ENCODE measurements at regions not wholly inside any gene's neighbourhood (a gene's known extent, or its start where the extent isn't known, plus 50 kb on each side); places are given as distances from the start of the nearest gene placed in this dataset.
A peak's percentile ranks its signal among the peaks of the same experiment; 100 is the strongest.

DNA sequence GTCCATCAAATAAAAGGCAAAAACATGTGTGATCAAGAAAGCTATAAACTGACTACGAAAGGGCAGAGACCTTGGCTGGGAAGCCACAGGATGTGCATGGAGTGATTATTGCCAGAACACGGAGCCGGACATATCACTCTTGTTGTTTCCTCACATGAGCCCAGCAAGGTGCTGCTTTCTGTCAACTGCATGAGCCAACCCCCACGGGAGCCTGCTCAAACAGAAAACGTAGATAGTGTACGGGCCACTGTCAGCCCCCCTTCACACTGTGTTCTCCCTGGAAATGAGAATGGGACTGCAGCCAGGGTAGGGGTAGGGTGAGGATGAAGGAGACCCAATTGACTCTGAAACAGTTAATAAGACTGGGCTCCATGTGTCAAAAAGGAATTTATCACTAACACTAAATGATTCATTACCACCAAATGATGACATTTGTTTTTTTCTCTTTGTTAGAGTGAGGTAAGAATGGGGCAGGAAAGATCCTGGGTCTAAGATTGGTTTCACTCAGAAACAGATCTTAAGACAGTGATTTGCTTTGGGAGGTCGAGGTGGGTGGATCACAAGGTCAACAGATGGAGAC is 235.8 kb downstream of the MREG start:
- TF ChIP-seq, protein P1, sequence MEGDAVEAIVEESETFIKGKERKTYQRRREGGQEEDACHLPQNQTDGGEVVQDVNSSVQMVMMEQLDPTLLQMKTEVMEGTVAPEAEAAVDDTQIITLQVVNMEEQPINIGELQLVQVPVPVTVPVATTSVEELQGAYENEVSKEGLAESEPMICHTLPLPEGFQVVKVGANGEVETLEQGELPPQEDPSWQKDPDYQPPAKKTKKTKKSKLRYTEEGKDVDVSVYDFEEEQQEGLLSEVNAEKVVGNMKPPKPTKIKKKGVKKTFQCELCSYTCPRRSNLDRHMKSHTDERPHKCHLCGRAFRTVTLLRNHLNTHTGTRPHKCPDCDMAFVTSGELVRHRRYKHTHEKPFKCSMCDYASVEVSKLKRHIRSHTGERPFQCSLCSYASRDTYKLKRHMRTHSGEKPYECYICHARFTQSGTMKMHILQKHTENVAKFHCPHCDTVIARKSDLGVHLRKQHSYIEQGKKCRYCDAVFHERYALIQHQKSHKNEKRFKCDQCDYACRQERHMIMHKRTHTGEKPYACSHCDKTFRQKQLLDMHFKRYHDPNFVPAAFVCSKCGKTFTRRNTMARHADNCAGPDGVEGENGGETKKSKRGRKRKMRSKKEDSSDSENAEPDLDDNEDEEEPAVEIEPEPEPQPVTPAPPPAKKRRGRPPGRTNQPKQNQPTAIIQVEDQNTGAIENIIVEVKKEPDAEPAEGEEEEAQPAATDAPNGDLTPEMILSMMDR (IDR thresholded peaks at IDR 0.05; ENCODE audit: low read depth, low read length): no peak
- DNase-seq (ENCODE audit: low read depth in 2 of 2): peak in 1 of 2 donors; percentile 35
- H3K4me3 ChIP-seq (replicated peaks in 1 of 2; ENCODE audit: low read depth in 2 of 2, low read length in 2 of 2): no peak overlapping the region

DNA sequence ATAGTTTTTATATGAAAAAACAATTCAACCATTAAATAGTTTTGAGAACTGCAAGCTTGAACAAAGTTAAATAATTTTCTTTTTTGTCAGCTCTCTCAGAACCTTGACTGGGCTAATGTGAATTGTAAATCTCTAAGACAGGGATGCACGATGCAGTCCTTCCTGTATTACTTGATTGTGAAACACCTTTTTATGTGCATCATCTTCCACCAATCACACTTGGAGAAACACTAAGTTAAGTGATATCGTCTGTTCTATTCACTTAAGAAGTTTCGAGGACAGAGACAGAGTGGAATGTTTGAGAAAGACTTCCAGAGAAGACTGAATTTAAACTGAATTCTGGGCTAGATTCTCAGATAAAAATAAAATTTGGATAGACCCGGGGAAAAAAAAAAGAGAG is 238.2 kb downstream of the MREG start:
- TF ChIP-seq, protein P1 (IDR thresholded peaks at IDR 0.05; ENCODE audit: low read depth, low read length): no peak

DNA sequence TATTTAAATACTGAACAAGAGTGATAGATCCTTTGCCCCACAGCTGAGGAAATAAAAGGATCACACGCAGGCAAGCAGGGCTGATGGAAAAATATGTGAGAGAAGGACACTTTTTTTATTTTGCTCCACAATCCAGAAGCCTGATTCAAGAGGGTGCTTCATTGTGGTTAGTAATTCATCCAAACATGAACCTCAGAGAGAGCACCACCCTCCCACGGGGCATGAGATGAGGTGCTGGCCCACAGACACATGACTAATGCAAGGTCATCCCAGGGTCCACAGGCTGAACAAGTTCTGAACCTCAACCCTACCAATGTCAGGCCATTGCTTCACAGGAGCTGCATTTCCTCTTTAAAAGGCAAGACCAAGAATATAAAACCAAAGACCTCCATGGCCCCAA is 239.6 kb downstream of the MREG start:
- no peak overlapping the region for H3K4me3 ChIP-seq (replicated peaks in 1 of 2; ENCODE audit: low read depth in 2 of 2, low read length in 2 of 2)
- TF ChIP-seq, protein P1 (IDR thresholded peaks at IDR 0.05; ENCODE audit: low read depth, low read length): no peak
- DNase-seq (ENCODE audit: low read depth in 2 of 2): peak; percentile 95 to 99

More for the DNA sequence above, 238.2 kb downstream of the MREG start:
- peak in 1 of 2 donors; percentile 68 for DNase-seq (ENCODE audit: low read depth in 2 of 2)
- H3K4me3 ChIP-seq (replicated peaks in 1 of 2; ENCODE audit: low read depth in 2 of 2, low read length in 2 of 2): no peak overlapping the region

DNA sequence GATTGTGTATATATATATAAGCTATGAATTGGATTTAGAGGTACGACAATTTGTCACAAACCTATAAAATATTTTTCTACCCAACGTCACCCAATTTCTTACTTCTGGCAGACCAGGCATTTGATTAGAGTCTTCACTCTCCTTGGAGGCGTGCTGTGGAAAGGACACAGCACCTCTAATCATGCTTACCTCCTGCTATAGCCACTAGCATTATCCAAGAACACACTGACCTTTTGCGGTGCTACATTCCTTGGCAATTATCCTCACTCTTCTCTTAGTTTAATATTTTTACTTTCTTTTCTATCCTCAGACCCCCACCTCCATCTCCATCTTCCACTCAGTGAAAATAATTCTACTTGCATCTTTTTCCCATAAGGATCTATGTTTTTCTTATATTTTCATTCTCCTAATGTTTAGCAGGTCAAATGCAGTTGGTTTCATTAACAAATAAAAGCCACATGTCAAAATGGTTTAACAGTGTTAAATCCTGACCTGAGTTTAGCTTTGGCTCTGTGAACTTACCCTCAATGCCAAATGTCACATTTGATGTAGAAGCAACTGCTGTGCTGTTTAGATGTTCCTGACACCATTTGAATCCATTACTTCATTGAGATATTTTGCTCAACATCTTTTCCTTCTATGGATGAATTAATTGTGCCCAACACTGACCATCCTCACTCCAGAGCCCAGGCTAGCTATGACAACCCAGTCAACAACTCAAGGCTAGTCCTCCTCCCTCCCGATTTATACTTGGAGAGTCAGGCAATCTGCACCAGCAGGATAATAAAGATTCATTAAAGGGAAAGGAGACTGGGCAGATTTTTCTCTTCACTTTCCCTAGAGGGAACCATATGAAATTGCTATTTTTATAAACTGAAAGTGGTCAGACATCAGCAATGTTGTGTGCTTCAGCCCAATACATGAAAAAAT is 240.5 kb downstream of the MREG start:
- DNase-seq (ENCODE audit: low read depth in 2 of 2): peak; percentile 43 to 59
- peak overlapping the region in 1 of 2 donors; percentile 13 for H3K4me3 ChIP-seq (replicated peaks in 1 of 2; ENCODE audit: low read depth in 2 of 2, low read length in 2 of 2)
- TF ChIP-seq, protein P1 (IDR thresholded peaks at IDR 0.05; ENCODE audit: low read depth, low read length): no peak

DNA sequence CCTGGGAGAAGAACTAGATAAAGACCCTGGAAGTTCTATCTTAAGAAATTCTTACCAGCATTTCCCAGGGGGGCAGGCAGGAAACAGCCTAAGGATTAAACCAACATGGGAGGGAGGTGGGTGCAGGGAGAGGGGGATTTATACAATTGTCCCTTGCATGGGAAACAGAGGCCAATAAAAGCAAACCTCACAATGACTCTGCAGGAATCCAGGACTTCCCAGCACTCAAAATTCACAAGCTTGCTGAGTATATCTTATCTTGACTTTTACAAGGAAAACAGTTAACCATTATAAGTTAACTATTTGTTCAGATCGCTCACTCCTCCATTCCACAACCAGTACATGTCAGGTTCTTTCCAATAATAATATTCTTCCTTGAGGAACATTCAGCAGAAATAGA is 241.3 kb downstream of the MREG start:
- TF ChIP-seq, protein P1 (IDR thresholded peaks at IDR 0.05; ENCODE audit: low read depth, low read length): no peak
- peak; percentile 79 to 96 for DNase-seq (ENCODE audit: low read depth in 2 of 2)
- H3K4me3 ChIP-seq (replicated peaks in 1 of 2; ENCODE audit: low read depth in 2 of 2, low read length in 2 of 2): no peak overlapping the region

DNA sequence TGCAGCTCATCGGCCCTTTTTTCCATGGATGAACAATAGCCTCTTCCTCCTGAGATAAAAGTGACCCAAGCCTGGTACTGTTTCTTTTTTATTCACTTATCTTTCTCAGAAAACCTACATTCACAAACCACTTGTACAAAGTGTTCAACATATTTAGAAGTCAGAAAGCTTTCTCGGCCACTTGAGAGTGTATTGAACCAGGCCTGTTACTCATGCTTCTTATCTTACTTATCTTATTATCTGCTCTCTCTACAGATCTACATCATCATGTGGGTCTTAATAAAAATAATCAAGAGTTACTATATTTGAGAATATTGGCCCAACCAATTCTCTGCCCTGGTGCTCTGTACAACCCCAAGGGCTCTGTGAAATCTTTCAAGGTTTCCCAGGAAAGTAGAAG is 242.1 kb downstream of the MREG start:
- TF ChIP-seq, protein P1 (IDR thresholded peaks at IDR 0.05; ENCODE audit: low read depth, low read length): no peak
- no peak overlapping the region for H3K4me3 ChIP-seq (replicated peaks in 1 of 2; ENCODE audit: low read depth in 2 of 2, low read length in 2 of 2)
- DNase-seq (ENCODE audit: low read depth in 2 of 2): peak in 1 of 2 donors; percentile 10
